GM18858 (cell line): ENCODE measurements at regions not wholly inside any gene's neighbourhood (a gene's known extent, or its start where the extent isn't known, plus 50 kb on each side); places are given as distances from the start of the nearest gene placed in this dataset.
"Not testable (repeated sequence)": the region's sequence is repeated elsewhere in the genome, so short reads cannot be mapped to it uniquely, and the experiment has no call there.

Experiments used
- ATAC-seq: cut with Tn5 transposase; IDR thresholded peaks from one replicate; pipeline ENCODE4 v1.9.1; 2021; ENCODE audit not compliant: unreplicated experiment

DNA sequence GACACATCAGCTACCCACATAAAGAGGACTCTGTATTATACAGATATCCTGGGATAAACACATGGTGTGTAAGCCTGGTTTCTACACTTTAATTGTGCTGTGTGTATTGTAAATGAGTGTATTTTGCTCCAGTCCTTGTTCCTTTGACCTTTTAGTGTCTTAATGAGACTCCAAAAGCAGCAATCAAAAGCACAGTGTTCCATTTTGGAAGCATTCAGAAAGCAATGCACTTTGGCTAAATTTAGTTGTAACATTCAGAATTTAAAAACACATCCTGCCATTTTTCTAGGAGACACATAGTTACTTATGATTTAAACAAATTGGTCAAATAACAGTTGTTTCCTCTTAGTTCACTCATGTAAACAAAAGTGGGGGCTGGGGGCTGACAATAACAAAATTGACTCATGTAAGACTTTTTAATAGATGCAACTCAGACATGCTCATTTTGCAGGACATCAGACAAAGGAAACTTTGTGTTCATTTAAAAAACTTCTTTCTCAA is 122.2 kb downstream of the GPR37 start:
- ATAC-seq, result no peak

DNA sequence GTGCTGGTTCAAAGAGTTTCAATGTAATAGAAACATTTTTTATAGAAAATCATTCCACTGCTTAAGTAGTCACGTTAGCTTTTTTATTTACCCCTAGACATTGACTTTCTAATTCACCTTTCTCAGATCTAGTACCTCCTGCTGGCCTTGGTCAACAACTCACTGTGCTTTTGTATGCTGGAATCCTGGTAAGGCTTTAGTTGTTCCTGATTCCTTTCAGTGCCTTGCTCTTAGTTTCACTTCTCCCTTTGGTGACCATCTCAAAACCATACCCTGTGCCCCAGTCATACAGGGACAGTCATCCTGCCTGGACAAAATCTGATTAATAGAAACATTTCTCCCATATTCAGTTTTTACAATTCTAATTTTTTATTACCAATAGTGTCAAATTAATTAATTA is 130.2 kb downstream of the GPR37 start:
- ATAC-seq, result no peak

DNA sequence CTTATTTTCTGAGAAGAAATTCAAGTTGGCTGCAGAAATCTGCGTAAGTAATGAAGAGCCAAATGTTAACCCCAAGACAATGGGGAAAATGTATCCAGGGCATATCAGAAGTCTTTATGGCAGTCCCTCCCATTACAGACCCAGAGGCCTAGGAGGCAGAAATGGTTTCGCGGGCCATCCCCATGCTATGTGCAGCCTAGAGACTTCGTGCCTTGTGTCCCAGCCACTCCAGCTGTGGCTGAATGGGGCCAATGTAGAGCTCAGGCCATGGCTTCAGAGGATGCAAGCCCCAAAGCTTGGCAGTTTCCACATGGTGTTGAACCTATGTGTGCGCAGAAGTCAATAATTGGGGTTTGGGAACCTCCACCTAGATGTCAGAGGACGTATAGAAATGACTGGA is 131.9 kb downstream of the GPR37 start:
- ATAC-seq, result no peak

DNA sequence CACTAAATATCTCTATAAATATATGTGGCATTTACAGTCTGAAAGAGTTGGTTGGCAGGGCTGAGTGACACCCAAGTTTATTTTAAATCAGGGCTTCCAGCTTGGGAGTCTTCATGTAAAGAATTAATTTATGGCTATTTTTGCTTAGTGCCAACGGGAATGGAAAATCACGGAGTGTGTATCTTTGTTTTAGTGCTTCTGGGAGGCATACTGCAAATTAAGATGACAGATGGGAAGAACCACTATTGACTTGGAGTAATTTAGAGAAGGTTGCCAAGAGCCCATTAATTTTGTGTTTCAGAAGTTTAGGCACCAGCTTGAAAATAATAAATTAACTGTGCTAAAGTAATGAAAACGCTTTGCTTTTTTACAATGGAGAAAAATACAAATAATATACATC is 135.2 kb downstream of the GPR37 start:
- no peak for ATAC-seq

DNA sequence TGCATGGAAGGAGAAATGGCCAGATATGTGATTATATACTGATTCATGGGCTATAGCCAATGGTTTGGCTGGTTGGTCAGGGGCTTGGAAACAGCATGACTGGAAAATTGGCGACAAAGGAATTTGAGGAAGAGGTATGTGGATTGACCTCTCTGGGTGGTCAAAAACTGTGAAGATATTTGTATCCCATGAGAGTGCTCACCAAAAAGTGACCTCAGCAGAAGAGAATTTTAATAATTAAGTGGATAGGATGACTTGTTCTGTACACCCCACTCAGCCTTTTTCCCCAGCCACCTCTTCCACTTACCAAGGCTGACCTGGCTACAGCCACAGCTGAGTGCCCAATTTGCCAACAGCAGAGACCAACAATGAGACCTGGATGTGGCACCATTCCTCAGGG is 146.7 kb downstream of the GPR37 start:
- ATAC-seq, result no peak

DNA sequence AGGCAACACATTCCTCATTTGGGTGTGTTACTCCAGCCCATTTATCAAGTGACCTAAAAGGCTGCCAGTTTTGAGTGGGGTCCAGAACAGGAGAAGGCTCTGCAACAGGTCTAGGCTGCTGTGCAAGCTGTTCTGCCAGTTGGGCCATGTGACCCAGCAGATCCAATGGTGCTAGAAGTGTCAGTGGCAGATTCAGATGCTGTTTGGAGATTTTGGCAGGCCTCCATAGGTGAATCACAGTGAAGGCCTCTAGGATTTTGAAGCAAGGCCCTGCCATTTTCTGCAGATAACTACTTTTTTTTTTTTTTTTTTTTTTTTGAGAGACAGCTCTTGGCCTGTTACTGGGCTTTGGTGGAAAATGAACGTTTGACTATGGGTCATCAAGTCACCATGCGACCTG is 147.5 kb downstream of the GPR37 start:
- not testable (repeated sequence) for ATAC-seq

DNA sequence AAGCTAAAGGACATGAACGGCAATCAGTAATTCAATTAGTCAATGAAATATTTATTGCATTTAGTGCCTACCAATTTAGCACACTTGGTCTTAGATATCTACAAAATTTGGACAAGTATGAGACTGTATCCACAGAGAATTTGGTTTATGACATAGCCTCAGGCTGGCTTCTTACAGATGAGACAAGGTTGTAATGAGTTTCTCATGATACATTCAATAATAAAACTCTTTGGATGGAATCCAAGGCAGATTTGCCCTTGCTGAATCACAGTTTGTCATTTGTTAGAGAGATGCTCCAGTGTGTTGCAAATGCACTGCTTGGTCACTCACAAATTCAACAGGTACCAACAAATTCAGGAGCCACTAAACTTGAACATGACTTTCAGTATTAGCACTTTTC is 162.5 kb downstream of the GPR37 start:
- no peak for ATAC-seq

DNA sequence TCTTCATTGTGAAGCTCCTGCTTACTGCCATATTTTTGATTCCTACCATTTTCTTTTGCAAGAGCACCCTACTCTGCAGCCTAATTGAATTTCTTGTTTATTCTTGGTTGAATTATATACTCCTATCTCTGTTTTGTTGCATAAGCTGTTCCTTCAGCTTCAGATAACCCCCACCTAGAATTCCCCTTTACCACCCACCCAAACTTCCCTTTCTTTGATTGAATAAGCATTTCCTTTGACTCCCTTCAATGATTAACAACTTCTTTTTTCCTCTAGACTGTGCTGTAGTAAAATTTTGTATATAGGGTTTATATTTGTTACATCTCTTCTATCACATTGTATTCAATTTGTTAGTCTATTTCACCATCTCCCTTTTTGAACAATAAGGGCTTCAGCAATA is 168.1 kb downstream of the GPR37 start:
- peak; percentile 57 for ATAC-seq

DNA sequence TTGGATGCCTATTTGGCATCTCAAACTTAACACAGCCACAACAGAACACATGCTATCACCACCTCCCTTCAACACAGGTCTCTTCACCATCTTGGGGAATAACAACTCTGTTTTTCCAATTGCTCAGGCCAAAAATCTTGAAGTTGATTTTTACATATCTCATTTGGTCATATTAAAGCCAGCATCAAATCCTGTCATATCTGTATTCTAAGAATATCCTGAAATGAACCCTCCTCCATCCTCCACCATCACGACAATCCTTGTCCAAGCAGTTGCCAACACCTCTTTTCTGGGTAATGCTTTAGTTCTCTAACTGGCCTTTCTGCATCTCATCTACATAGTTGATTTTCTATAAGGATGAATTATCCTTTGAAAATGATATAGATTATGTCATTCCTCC is 168.7 kb downstream of the GPR37 start:
- no peak for ATAC-seq

DNA sequence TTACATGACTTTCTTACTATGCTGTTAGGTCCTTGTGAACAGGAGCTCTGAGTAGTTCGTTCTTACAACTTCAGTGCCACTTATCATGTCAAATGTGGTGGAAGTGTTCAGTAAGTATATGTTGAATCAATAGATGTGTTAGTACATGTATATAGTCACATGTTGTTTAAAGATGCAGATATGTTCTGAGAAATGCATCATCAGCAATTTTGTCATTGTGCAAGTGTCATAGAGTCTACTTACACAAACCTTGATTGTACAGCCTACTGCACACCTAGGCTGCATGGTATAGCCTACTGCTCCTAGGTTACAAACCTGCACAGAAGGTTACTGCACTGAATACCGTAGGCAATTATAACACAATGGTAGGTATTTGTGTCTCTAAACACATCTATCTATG is 174.8 kb downstream of the GPR37 start:
- ATAC-seq, result no peak

DNA sequence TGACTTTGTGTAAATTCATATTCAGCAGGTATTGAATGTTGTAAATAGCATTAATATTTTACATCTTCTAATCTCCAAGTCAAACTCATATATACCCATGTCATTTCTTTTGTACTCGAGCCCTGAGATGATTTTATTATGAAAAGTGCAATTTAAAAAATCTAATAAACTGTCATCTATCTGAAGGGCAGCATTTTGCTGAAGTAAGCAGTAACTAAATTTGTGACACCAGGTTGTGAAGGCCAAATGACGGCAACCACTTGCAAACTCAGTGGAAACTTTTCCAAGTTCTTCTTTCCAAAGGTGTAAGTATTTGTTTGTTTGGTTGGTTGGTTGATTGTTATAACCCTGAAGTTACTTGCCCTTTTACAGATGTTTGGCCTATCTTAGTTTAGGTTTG is 188.3 kb downstream of the GPR37 start:
- no peak for ATAC-seq

DNA sequence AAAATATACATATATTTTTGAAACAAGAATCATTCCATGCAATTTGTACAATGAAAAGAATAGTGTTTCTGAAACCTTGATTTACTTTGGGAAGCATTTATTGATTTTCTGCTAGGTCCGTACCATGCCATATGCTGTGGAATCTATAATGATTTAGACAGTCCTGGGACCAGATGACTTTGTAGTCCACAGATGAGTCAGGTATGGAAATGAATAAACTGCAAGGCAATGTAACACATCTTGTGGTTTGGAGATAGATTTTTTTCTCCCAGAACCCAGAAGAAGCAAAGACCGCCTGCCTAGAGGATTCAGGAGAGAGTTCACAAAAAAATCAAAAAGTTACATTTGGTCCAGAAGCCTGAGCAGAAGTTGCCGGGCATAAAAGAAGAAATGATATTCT is 190.4 kb downstream of the GPR37 start:
- ATAC-seq, result no peak

DNA sequence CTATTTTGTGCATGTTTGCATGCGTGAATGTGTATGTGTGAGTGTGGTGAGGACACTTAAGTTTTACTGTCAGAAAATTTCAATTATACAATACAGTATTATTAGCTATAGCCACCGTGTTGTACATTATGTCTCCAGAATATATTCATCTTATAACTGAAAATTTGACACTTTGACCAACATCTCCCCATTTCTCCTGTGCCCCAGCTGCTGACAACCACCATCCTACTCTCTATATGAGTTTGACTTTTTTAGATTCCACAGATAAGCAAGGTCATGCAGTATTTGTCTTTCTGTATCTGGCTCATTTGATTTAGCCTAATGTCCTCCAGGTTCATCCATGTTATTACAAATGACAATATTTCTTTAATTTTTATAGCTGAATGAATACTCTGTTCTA is 195.0 kb downstream of the GPR37 start:
- ATAC-seq, result peak; percentile 40

DNA sequence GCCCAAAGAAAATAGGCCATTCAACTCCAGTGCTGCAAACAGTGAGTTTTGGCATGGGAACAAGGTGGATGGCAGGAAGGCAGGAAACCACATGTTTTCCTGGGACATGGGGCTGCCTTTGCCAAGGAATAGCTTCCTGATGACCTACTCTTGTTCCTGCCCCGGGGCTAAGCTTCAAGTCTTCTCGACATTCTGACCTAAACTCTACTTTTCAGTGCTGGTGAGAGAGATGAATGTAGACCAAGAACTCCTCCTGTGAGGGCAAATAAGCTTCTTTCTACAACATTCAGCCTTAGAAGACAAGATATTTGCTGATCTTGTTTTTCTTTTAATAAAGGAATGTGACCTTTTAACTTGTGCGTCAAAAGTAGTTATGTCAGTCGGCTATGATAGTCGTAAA is 199.0 kb downstream of the GPR37 start:
- no peak for ATAC-seq

DNA sequence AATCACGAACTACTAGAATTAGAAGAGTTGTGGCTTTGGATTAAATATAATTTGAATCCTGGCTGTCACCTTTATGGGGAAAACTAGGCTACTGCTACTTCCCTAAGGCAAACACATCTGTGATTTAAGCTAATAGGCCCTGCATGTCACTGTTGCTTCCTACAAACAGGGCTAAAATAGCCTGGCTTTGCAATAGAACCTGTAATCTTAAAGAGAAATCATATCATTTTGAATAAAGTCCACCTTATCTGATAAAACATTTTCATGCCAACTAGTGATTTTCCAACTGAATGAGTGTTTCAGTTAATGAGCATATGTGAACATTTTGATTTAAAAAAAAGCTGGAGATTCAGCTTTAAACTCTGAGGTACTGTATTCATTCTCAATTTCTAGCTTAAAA is 208.0 kb downstream of the GPR37 start:
- ATAC-seq, result no peak

DNA sequence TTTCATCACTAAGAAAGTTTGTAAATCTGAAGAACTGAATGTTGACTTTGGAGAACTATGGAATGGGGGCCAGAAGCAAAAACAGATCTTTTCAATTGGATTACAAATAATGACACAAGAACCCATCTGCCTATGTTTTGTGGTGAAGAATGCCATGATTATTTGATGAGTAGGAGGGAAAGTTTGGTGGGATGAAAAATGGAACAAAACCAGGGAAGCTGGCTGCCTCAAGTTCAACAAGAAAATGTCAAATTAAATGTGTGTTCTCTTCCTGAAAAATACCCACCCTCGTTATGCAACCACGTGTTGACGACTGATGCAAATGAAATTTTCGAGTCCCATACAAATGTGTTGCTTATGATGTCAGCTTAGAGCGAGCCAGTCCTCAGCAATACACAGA is 208.5 kb downstream of the GPR37 start:
- no peak for ATAC-seq

DNA sequence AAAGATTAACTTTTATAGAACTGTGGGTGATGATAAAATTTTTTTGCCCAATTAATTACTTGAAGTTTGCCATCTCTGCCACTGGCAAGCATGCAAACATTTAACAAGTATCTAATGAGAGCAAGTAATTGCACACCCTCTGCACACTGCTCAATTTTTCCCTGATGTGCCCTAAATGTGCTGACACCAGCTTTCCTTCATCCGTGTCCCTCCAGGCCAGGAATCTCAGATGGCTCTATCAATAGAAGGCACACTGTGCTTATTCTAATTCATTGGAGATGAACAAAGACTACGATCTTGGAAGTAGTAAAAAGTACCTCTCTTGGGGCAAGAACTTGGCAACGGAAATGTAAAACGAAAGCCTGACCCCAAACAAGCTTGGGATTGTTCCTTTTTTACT is 212.1 kb downstream of the GPR37 start:
- no peak for ATAC-seq

DNA sequence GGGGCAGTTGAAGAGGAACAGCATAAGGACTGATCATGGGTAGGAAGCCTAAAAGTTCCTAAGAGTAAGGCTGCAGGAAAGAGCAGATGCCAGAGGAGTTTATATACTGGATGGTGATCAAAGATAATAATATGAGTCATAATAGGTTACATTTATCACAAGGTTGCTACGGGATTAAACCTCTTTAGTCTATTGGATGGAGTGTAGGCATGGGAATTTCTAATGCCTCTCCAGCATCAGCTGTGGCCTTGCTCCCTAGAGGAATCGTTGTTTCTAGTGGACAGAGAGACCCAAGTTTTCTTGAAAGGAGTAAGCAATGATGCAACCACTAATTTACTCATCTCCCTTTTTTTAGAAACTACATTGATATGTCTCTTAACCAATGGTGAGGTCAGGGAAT is 213.4 kb downstream of the GPR37 start:
- ATAC-seq, result no peak

DNA sequence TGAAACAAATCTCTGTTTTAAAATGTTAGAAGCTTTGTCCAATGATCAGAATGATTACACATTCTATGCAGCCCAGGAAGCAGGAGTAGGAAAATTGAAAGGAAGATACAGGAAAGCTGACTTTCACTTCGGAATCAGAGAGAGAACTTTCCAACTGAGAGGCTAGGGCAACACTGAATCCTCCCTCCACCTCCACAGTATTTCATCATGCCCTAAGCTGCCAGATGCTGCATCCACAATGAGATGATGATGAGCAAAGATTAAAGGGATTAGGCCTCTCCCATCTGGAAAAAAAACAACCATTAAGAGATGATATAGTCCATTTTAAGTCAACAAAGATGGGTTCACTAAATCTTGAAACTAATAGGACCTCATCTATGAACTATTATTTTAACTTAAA is 215.6 kb downstream of the GPR37 start:
- ATAC-seq, result no peak

DNA sequence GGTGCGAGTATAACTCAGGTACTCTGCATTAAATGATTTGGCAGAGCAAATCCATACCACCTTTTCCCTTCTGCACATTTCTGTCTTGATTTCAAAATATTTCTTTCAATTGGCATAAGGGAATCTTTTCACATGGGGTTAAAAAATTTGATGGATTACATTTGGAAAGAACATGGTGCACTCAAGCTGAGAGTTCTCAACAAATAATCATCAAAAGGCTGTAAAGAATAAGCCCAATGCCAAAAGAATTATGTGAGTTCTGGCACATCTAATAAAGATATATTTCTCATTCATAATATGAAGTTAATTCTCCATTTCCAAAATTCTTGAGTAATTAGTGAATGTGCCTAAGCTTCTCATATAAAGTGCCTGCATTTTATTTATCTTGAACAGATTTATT is 223.1 kb downstream of the GPR37 start:
- no peak for ATAC-seq

DNA sequence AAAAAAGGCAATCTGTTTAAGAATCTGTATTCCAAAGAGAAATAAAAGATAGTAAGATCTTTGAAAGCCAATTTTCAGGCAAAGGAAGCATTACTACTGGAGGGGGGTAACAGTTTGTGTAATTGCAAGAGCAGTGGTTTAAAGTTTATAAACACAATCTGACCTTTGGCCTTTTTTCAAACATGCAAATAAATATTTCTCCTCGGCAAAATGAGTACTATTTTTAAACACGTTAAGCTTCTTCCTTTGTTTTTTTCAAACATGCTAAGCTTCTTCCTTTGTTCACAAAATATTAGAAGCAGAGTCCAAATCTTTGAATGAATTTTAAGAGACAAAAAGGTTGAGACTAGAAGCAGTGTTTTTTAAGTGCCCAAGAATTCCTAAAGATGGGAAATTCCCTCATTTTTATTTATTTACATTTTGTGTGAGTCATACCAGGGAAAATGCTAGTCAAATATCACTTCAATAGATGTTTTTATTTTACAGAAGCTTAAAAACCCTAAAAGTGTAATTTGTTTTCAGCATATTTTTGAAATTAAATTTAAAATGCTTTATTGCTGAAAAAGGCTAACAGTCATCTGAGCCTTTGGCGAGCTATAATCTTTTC is 229.3 kb downstream of the GPR37 start:
- ATAC-seq, result no peak

DNA sequence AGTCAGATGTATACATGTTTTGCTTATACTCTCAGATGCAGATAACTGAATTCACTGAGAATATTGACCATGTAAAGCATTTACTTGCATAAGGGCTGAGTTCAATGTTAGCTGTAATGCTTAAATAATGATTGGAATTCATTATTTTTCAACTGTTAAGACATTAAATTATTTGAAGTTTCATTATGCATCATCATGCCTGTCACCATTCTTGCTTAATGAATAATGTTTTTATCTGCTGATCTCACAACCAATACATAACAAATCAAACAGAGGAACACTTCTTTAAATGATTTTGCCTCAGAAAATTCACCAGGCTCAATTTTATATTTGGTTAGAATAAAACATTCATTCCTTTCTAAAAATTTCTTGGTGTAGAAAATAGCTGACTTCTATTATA is 233.4 kb downstream of the GPR37 start:
- ATAC-seq, result no peak

DNA sequence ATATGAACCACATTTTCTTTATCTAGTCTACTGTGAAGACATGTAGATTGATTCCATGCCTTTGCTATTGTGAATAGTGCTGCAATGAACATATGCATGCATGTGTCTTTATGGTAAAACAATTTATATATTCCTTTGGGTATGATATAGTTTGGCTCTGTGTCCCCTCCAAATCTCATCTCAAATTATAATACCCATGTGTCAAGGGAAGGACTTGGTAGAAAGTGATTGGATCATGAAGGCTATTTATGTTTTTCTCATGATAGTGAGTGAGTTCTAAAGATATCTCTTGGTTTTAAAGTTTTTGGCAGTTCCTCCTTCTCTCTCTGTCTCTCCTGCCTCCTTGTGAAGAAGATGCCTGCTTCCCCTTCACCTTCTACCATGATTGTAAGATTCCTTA is 248.7 kb downstream of the GPR37 start:
- ATAC-seq, result no peak
